Endothelial cell of umbilical vein (primary cell): ENCODE measurements at regions not wholly inside any gene's neighbourhood (a gene's known extent, or its start where the extent isn't known, plus 50 kb on each side); places are given as distances from the start of the nearest gene placed in this dataset.

Experiments
- CTCF ChIP-seq, 2 donors: IDR thresholded peaks; 1 replicate in 1 of 2; 2 replicates in 1 of 2; pipeline ENCODE4 v1.5.1; 2011; ENCODE audit warnings: low read length in 2 of 2, mild to moderate bottlenecking in 2 of 2, moderate library complexity in 2 of 2, control low read depth in 1 of 2, inconsistent platforms in 1 of 2, low read depth in 1 of 2; ENCODE audit not compliant: insufficient read depth in 1 of 2; ENCODE audit errors: extremely low read depth in 1 of 2
- EZH2 ChIP-seq: IDR thresholded peaks from 2 replicates; pipeline ENCODE4 v1.6.1; 2012; ENCODE audit warnings: borderline replicate concordance, low read depth, mild to moderate bottlenecking, moderate library complexity, low read length, inconsistent platforms; ENCODE audit not compliant: severe bottlenecking
- MYC ChIP-seq: IDR thresholded peaks from one replicate; pipeline ENCODE4 v1.6.1; 2011; ENCODE audit warnings: mild to moderate bottlenecking, low read depth, low read length
- POLR2A ChIP-seq: IDR thresholded peaks from 2 replicates; pipeline ENCODE4 v1.6.1; 2012; ENCODE audit warnings: low read depth, mild to moderate bottlenecking, control low read depth, low read length
- POLR2AphosphoS5 ChIP-seq: IDR thresholded peaks from 2 replicates; pipeline ENCODE4 v1.6.1; 2012; ENCODE audit warnings: low read depth, mild to moderate bottlenecking, control low read depth, low read length, moderate library complexity; ENCODE audit not compliant: insufficient read depth

GRCh38 chr11:110349138-110349996 is 53.0 kb upstream of the RDX start:
- TF ChIP-seq CTCF (IDR thresholded peaks at IDR 0.05; ENCODE audit: extremely low read depth in 1 of 2, insufficient read depth in 1 of 2, low read depth in 1 of 2, low read length in 2 of 2) (no peak), POLR2AphosphoS5 (no peak), MYC (no peak), POLR2A (no peak), EZH2 (no peak)
